ENCODE measurements at regions not wholly inside any gene's neighbourhood (a gene's known extent, or its start where the extent isn't known, plus 50 kb on each side); places are given as distances from the start of the nearest gene placed in this dataset.

GRCh38 chr1:191578281-191578680 is 580.0 kb upstream of the RGS18 start:
- TF ChIP-seq, protein P1, sequence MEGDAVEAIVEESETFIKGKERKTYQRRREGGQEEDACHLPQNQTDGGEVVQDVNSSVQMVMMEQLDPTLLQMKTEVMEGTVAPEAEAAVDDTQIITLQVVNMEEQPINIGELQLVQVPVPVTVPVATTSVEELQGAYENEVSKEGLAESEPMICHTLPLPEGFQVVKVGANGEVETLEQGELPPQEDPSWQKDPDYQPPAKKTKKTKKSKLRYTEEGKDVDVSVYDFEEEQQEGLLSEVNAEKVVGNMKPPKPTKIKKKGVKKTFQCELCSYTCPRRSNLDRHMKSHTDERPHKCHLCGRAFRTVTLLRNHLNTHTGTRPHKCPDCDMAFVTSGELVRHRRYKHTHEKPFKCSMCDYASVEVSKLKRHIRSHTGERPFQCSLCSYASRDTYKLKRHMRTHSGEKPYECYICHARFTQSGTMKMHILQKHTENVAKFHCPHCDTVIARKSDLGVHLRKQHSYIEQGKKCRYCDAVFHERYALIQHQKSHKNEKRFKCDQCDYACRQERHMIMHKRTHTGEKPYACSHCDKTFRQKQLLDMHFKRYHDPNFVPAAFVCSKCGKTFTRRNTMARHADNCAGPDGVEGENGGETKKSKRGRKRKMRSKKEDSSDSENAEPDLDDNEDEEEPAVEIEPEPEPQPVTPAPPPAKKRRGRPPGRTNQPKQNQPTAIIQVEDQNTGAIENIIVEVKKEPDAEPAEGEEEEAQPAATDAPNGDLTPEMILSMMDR (IDR thresholded peaks at IDR 0.05): no peak
- TF ChIP-seq REST (IDR thresholded peaks at IDR 0.05; ENCODE audit: insufficient read depth in 1 of 2, low read depth in 2 of 2, low read length in 1 of 2): no peak
- no peak for TF ChIP-seq SIN3A (IDR thresholded peaks at IDR 0.05; ENCODE audit: borderline replicate concordance, insufficient read depth, low read depth, low read length)
